Testis (tissue), 2 donors: ENCODE measurements at regions not wholly inside any gene's neighbourhood (a gene's known extent, or its start where the extent isn't known, plus 50 kb on each side); places are given as distances from the start of the nearest gene placed in this dataset.

Source experiments
- DNase-seq: peaks from one replicate; pipeline ENCODE4 v3.0.0-alpha.2; 2019
- H3K27ac ChIP-seq, 2 donors: fragments of 200-600 bp; sonication (generic); one replicate each; pipeline ENCODE4 v1.5.1; 2019
- H3K27me3 ChIP-seq: fragments of 200-600 bp; sonication (generic); one replicate; pipeline ENCODE4 v1.5.1; 2019
- H3K36me3 ChIP-seq: fragments of 200-600 bp; sonication (generic); one replicate; pipeline ENCODE4 v1.5.1; 2017; ENCODE audit warnings: low read depth; ENCODE audit errors: missing control alignments
- H3K4me1 ChIP-seq: fragments of 200-600 bp; sonication (generic); one replicate; pipeline ENCODE4 v1.5.1; 2019
- H3K4me3 ChIP-seq, 2 donors: fragments of 200-600 bp; sonication (generic); one replicate each; pipeline ENCODE4 v1.5.1; 2017 to 2019
- H3K9me3 ChIP-seq: fragments of 200-600 bp; sonication (generic); one replicate; pipeline ENCODE4 v1.5.1; 2017
- POLR2A ChIP-seq: fragments of 450-650 bp; IDR thresholded peaks from one replicate; pipeline ENCODE4 v1.6.1; 2017; ENCODE audit warnings: antibody characterized with exemption, mild to moderate bottlenecking, moderate library complexity
- WGBS, 2 donors: methylation state at CpG; one replicate each; pipeline ENCODE4 v1.1.5; 2018; 5-methylcytosine and 5-hydroxymethylcytosine counted together
- intact Hi-C: fragments of 100-400 bp; cut with DNase I; formaldehyde crosslinking; loops from one replicate; pipeline ENCODE4 v1.15.1; 2023; ENCODE audit warnings: low total_unique reads
- TF ChIP-seq, protein P1 (sequence below), 3 experiments: fragments of 450-650 bp in 2 of 3; fragments of 200-600 bp in 1 of 3; sonication (generic) in 1 of 3; IDR thresholded peaks; one replicate each; pipeline ENCODE4 v1.5.1; 2016 to 2019; ENCODE audit warnings: antibody characterized with exemption in 3 of 3, mild to moderate bottlenecking in 2 of 3, moderate library complexity in 1 of 3

DNA sequence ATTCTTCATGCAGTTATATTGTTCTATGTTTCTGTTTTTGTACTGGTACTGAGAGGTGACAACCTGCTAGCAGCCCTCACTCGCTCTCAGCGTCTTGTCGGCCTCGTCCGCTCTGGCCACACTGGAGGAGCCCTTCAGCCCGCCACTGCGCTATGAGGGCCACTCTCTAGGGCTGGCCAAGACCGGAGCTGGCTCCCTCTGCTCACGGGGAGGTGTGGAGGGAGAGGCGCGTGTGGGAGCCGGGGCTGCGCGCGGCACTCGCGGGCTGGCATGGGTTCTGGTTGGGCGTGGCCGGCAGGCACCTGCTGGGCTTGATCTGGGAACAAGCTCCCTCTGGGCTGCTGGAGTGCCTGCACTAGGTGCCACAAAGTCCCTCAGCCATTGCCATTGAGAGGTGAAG lies 1323.8 kb upstream of the EYS start:
- TF ChIP-seq, protein P1, sequence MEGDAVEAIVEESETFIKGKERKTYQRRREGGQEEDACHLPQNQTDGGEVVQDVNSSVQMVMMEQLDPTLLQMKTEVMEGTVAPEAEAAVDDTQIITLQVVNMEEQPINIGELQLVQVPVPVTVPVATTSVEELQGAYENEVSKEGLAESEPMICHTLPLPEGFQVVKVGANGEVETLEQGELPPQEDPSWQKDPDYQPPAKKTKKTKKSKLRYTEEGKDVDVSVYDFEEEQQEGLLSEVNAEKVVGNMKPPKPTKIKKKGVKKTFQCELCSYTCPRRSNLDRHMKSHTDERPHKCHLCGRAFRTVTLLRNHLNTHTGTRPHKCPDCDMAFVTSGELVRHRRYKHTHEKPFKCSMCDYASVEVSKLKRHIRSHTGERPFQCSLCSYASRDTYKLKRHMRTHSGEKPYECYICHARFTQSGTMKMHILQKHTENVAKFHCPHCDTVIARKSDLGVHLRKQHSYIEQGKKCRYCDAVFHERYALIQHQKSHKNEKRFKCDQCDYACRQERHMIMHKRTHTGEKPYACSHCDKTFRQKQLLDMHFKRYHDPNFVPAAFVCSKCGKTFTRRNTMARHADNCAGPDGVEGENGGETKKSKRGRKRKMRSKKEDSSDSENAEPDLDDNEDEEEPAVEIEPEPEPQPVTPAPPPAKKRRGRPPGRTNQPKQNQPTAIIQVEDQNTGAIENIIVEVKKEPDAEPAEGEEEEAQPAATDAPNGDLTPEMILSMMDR (IDR thresholded peaks at IDR 0.05), result no peak
- no peak for TF ChIP-seq POLR2A
- intact Hi-C loops, result no loop called here
- DNase-seq, result no peak
- Histone ChIP-seq H3K4me1 (no peaks in the 10 kb centered on the region), H3K36me3 (no peaks in the 10 kb centered on the region), H3K27me3 (no peaks in the 10 kb centered on the region), H3K4me3 (peak overlapping the region in 1 of 2 donors; percentile 33), H3K27ac (no peak overlapping the region), H3K9me3 (no peaks in the 10 kb centered on the region)
- WGBS, 2 donors, result 74 to 90% methylated on average over 7 to 16 of the region's 19 CpGs

DNA sequence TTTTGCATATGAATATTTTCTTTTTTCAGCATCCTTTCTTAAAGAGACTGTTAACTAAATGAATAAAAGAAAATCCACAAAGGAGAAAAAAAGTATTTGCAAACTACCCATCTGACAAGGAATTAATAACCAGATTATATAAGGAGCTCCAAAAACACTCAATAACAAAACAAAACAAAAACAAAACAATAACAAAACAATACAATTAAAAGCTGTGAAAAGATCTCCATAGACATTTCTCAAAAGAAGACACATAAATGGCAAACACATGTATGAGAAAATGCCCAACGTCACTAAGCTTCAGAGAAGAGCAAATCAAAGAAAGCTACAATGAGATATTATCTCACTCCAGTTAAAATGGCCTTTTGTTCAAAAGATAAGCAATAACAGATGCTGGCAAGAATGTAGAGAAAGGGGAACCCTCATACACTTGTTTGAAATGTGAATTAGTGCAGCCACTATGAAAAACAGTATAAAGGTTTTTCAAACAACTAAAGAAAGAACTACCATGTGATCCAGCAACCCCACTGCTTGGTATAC lies 1310.0 kb upstream of the EYS start:
- WGBS, 2 donors, result 59 to 72% methylated on average over 1 of the region's 1 CpG
- intact Hi-C loops, result no loop called here
- H3K36me3 ChIP-seq, result no peaks in the 10 kb centered on the region
- H3K4me3 ChIP-seq, result no peak overlapping the region
- H3K27ac ChIP-seq, result no peak overlapping the region
- DNase-seq, result no peak
- H3K27me3 ChIP-seq, result no peaks in the 10 kb centered on the region
- no peaks in the 10 kb centered on the region for H3K9me3 ChIP-seq
- TF ChIP-seq, protein P1 (IDR thresholded peaks at IDR 0.05), result no peak
- no peak for TF ChIP-seq POLR2A
- H3K4me1 ChIP-seq, result no peaks in the 10 kb centered on the region

DNA sequence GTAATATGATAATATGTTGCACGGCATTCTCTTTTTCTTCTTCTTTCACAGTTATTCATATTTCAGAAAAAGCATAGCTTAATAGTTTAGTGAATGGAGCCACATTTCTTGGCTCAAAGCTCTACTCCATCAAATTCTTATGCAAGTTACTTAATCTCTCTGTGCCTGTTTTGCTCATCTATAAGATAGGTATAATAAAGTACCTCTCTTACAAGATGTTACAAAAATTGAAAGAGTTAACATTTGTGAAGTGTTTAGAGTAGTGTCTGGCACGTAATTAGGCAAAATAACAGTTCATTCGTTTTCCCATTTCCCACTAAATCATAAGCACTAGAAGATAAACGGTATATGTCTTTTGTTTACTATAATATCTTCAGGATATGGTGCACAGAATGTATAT lies 1304.4 kb upstream of the EYS start:
- Histone ChIP-seq H3K4me3 (no peak overlapping the region), H3K27me3 (no peaks in the 10 kb centered on the region), H3K9me3 (no peaks in the 10 kb centered on the region), H3K4me1 (no peaks in the 10 kb centered on the region), H3K36me3 (no peaks in the 10 kb centered on the region), H3K27ac (no peak overlapping the region)
- no peak for DNase-seq
- TF ChIP-seq, protein P1 (IDR thresholded peaks at IDR 0.05), result no peak
- no peak for TF ChIP-seq POLR2A
- 73 to 74% methylated on average over 4 of the region's 4 CpGs for WGBS, 2 donors
- intact Hi-C loops, result no loop called here

DNA sequence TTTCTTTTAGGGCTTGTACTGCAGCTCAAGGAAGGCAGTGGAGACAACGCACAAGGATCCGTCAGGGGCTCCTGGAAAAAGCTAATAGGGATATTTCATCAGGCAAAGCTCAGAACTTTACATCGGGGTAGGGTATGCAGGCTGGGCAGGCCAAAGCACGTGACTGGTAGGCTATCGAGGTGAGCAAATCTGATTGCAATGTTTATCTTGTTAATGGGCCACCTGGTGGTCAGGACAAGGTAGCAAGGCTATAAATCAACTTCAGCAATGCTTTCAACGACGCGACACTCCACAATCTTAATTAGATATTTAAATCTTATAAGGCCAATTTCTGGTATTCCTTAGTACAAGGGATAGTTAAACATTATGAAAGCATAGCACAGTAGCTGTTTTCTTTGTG lies 1302.8 kb upstream of the EYS start:
- no peaks in the 10 kb centered on the region for H3K27me3 ChIP-seq
- WGBS, 2 donors, result 59% methylated on average over 8 of the region's 8 CpGs
- no peak overlapping the region for H3K27ac ChIP-seq
- no peak for DNase-seq
- no peaks in the 10 kb centered on the region for H3K4me1 ChIP-seq
- intact Hi-C loops, result no loop called here
- TF ChIP-seq, protein P1 (IDR thresholded peaks at IDR 0.05), result no peak
- no peak for TF ChIP-seq POLR2A
- H3K9me3 ChIP-seq, result no peaks in the 10 kb centered on the region
- no peaks in the 10 kb centered on the region for H3K36me3 ChIP-seq
- H3K4me3 ChIP-seq, result no peak overlapping the region

DNA sequence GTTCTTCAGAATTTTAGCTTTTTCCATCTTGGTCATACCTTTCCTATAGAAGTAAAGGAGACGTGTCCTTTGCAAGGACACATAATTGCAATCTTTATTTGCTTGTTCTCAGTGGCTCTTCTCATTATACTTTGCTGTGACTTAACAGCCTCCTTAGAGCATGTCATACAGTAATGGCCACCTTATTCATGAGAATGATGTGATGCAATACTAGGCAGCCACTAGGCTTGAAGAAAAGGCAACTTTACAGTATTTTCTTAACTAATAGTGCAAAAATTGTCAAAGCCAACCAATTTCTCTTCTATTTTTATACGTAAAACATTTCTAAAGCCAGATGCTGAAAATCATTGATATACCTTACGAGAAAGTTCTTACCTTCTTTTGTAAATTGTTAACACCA lies 1296.8 kb upstream of the EYS start:
- H3K27me3 ChIP-seq, result no peaks in the 10 kb centered on the region
- H3K27ac ChIP-seq, result no peak overlapping the region
- DNase-seq, result no peak
- H3K4me3 ChIP-seq, result no peak overlapping the region
- no peaks in the 10 kb centered on the region for H3K36me3 ChIP-seq
- H3K9me3 ChIP-seq, result no peaks in the 10 kb centered on the region
- intact Hi-C loops, result no loop called here
- WGBS, 2 donors, result 85 to 87% methylated on average over 3 of the region's 3 CpGs
- H3K4me1 ChIP-seq, result no peaks in the 10 kb centered on the region
- TF ChIP-seq, protein P1 (IDR thresholded peaks at IDR 0.05), result no peak
- TF ChIP-seq POLR2A, result no peak
